ENCODE measurements at regions not wholly inside any gene's neighbourhood (a gene's known extent, or its start where the extent isn't known, plus 50 kb on each side); places are given as distances from the start of the nearest gene placed in this dataset.

- peaks cover 18% of the 10 kb centered on the region for H3K27me3 Mint-ChIP-seq (ENCODE audit: low read depth, unreplicated experiment)
- peaks cover 2% of the 10 kb centered on the region for H3K36me3 Mint-ChIP-seq (ENCODE audit: low read depth, unreplicated experiment)
- H3K36me3 ChIP-seq (ENCODE audit: insufficient read depth, low read length): no peaks in the 10 kb centered on the region
- H3K27ac Mint-ChIP-seq (ENCODE audit: unreplicated experiment): no peak overlapping the region
- FAIRE-seq (no peak), DNase-seq (ENCODE audit: low read depth) (no peak)
- H3K9me3 Mint-ChIP-seq (ENCODE audit: unreplicated experiment): peaks cover 13% of the 10 kb centered on the region
- H3K4me1 Mint-ChIP-seq (ENCODE audit: low read depth, unreplicated experiment): no peaks in the 10 kb centered on the region
- H3K27ac ChIP-seq (ENCODE audit: low read depth, low read length): no peak overlapping the region
- no peaks in the 10 kb centered on the region for H3K4me1 ChIP-seq (ENCODE audit: insufficient read depth, low read length)
- no peak overlapping the region for H3K4me3 Mint-ChIP-seq (ENCODE audit: unreplicated experiment)
- H3K9me3 ChIP-seq (ENCODE audit: insufficient read depth, low read depth, low read length): peaks cover 8% of the 10 kb centered on the region
- H4K20me1 ChIP-seq (ENCODE audit: insufficient read depth, low read length): no peaks in the 10 kb centered on the region
- TF ChIP-seq CTCF (IDR thresholded peaks at IDR 0.05; ENCODE audit: insufficient read depth, low read depth, low read length) (no peak), EZH2 (IDR thresholded peaks at IDR 0.05; ENCODE audit: insufficient read depth, low read length) (no peak)
- H2AFZ ChIP-seq (ENCODE audit: low read depth, low read length): no peak overlapping the region
- no peak overlapping the region for H3K9ac ChIP-seq (ENCODE audit: low read length)
- no peaks in the 10 kb centered on the region for H3K27me3 ChIP-seq (ENCODE audit: insufficient read depth, low read length)
- H3K4me3 ChIP-seq (ENCODE audit: insufficient read depth, low read depth, low read length): no peak overlapping the region
- no peaks in the 10 kb centered on the region for H3K79me2 ChIP-seq (ENCODE audit: insufficient read depth, low read length)
- no peak overlapping the region for H3K4me2 ChIP-seq (ENCODE audit: low read length)
These were observed 257.6 kb downstream of the TEX29 start for GRCh38 chr13:111577956-111578605.

- peaks cover 16% of the 10 kb centered on the region for H3K27me3 Mint-ChIP-seq (ENCODE audit: low read depth, unreplicated experiment)
- no peaks in the 10 kb centered on the region for H3K36me3 Mint-ChIP-seq (ENCODE audit: low read depth, unreplicated experiment)
- Histone ChIP-seq H4K20me1 (ENCODE audit: insufficient read depth, low read length) (no peaks in the 10 kb centered on the region), H3K27me3 (ENCODE audit: insufficient read depth, low read length) (no peaks in the 10 kb centered on the region), H3K36me3 (ENCODE audit: insufficient read depth, low read length) (no peaks in the 10 kb centered on the region), H3K9me3 (ENCODE audit: insufficient read depth, low read depth, low read length) (peaks cover 16% of the 10 kb centered on the region), H3K27ac (ENCODE audit: low read depth, low read length) (no peak overlapping the region), H3K79me2 (ENCODE audit: insufficient read depth, low read length) (no peaks in the 10 kb centered on the region), H2AFZ (ENCODE audit: low read depth, low read length) (no peak overlapping the region), H3K4me3 (ENCODE audit: insufficient read depth, low read depth, low read length) (no peak overlapping the region), H3K9ac (ENCODE audit: low read length) (no peak overlapping the region), H3K4me2 (ENCODE audit: low read length) (no peak overlapping the region), H3K4me1 (ENCODE audit: insufficient read depth, low read length) (no peaks in the 10 kb centered on the region)
- H3K27ac Mint-ChIP-seq (ENCODE audit: unreplicated experiment): no peak overlapping the region
- no peak for DNase-seq (ENCODE audit: low read depth)
- no peak overlapping the region for H3K4me3 Mint-ChIP-seq (ENCODE audit: unreplicated experiment)
- no peaks in the 10 kb centered on the region for H3K4me1 Mint-ChIP-seq (ENCODE audit: low read depth, unreplicated experiment)
- peaks cover 9% of the 10 kb centered on the region for H3K9me3 Mint-ChIP-seq (ENCODE audit: unreplicated experiment)
- TF ChIP-seq CTCF (IDR thresholded peaks at IDR 0.05; ENCODE audit: insufficient read depth, low read depth, low read length) (no peak), EZH2 (IDR thresholded peaks at IDR 0.05; ENCODE audit: insufficient read depth, low read length) (no peak)
- no peak for FAIRE-seq
These were observed 263.7 kb downstream of the TEX29 start for GRCh38 chr13:111584101-111584672.

GRCh38 chr13:111584870-111585269 is 264.4 kb downstream of the TEX29 start:
- Histone ChIP-seq H3K4me3 (ENCODE audit: insufficient read depth, low read depth, low read length) (no peak overlapping the region), H2AFZ (ENCODE audit: low read depth, low read length) (no peak overlapping the region), H3K4me2 (ENCODE audit: low read length) (no peak overlapping the region), H3K36me3 (ENCODE audit: insufficient read depth, low read length) (no peaks in the 10 kb centered on the region), H3K9me3 (ENCODE audit: insufficient read depth, low read depth, low read length) (peaks cover 16% of the 10 kb centered on the region), H3K79me2 (ENCODE audit: insufficient read depth, low read length) (no peaks in the 10 kb centered on the region), H3K27me3 (ENCODE audit: insufficient read depth, low read length) (no peaks in the 10 kb centered on the region), H3K4me1 (ENCODE audit: insufficient read depth, low read length) (no peaks in the 10 kb centered on the region), H3K9ac (ENCODE audit: low read length) (no peak overlapping the region), H3K27ac (ENCODE audit: low read depth, low read length) (no peak overlapping the region), H4K20me1 (ENCODE audit: insufficient read depth, low read length) (no peaks in the 10 kb centered on the region)
- TF ChIP-seq CTCF (IDR thresholded peaks at IDR 0.05; ENCODE audit: insufficient read depth, low read depth, low read length): no peak
- TF ChIP-seq EZH2 (IDR thresholded peaks at IDR 0.05; ENCODE audit: insufficient read depth, low read length): no peak
- Mint-ChIP-seq H3K4me3 (ENCODE audit: unreplicated experiment) (no peak overlapping the region), H3K4me1 (ENCODE audit: low read depth, unreplicated experiment) (no peaks in the 10 kb centered on the region), H3K27me3 (ENCODE audit: low read depth, unreplicated experiment) (peaks cover 21% of the 10 kb centered on the region), H3K9me3 (ENCODE audit: unreplicated experiment) (peaks cover 6% of the 10 kb centered on the region), H3K27ac (ENCODE audit: unreplicated experiment) (no peak overlapping the region), H3K36me3 (ENCODE audit: low read depth, unreplicated experiment) (no peaks in the 10 kb centered on the region)
- DNase-seq (ENCODE audit: low read depth): no peak
- FAIRE-seq: no peak
